ENCODE measurements at regions not wholly inside any gene's neighbourhood (a gene's known extent, or its start where the extent isn't known, plus 50 kb on each side); places are given as distances from the start of the nearest gene placed in this dataset.

DNA sequence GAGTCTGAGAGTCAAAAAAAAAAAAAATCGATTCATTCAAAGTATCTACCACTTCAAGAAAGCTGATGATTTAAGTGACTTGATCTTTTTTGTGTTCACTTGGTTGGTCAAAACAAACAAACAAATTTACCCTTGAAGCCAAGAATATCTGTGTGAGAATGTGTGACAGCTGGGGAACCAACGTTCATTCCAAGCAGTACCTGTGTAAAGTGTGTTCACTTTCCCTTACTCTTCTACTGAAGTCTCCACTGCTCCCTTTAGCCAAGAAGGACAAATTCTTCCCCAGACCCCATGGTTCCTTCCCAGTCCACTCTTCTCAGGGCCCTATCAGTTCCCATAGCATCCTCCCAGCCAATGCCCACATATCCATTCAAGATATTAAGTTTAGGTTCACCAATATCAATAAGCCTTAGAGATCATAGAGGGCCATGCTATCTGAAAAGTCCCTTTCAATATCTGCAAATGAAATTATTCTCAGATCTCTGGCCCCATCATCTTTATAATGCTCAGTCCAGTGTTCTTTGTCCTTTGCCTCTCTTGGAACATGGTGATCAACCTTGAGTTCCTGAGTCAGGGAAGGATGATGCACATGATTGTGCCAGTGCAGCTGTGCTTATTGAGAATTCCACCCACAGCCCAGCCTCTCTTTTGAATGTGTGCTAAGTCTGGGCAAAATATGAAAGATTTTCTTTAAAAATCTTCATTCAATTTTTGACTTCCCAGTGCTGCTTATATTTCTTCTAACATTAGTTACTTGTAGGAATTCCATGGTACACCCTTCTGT lies 82.8 kb upstream of the DTNA start:
- DNase-seq: no peak
- H3K4me3 ChIP-seq: no peak overlapping the region
- H3K27me3 ChIP-seq: no peaks in the 10 kb centered on the region
- H3K9me3 ChIP-seq: no peaks in the 10 kb centered on the region
- no peaks in the 10 kb centered on the region for H3K36me3 ChIP-seq

- DNase-seq: no peak
- no peaks in the 10 kb centered on the region for H3K27me3 ChIP-seq
- no peaks in the 10 kb centered on the region for H3K36me3 ChIP-seq
- H3K9me3 ChIP-seq: no peaks in the 10 kb centered on the region; the same call in 1 of the 2 replicates
- H3K4me3 ChIP-seq: no peak overlapping the region
Measured at GRCh38 chr18:34631093-34631966, 78.8 kb upstream of the DTNA start.

DNA sequence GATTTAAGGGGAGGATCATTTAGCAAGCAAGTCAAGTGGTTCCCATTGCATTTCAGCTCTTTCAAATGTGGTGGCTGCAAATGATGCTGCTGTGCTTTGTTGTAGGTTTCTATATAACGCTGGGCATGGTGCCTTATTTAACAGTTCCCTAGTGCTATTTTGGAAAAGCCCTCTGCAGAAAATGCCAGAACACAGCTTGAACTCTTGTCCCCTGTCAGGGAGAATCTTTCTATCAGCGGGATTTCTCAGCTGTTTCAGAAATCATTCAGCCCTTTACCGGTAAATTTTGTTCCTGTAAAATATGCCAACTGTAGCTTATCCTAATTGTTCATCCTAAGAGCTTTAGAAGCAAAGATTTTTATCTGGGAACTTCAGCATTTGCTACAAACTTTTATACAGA lies 77.8 kb upstream of the DTNA start:
- H3K36me3 ChIP-seq: no peaks in the 10 kb centered on the region
- H3K4me3 ChIP-seq: no peak overlapping the region
- no peak for DNase-seq
- H3K27me3 ChIP-seq: no peaks in the 10 kb centered on the region
- no peaks in the 10 kb centered on the region; the same call in 1 of the 2 replicates for H3K9me3 ChIP-seq

DNA sequence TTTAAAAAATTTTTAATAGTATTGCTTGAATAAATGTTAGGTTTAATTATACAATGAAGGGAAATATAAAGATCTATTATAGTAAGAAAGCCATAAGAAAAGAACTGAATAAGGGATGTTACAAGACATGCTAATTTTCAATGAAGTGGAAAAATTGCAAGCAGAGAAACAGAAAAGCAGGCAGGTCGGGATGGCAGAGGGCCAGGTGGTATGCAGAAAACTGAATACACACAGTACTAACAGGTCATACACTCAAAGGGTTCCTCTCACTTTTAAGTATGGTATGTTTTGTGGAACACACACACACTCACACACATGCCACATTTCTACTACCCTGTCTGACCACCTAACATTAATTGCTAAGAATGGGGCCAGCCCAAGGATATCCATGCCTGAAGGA lies 76.7 kb upstream of the DTNA start:
- Histone ChIP-seq H3K4me3 (no peak overlapping the region), H3K9me3 (no peaks in the 10 kb centered on the region; the same call in 1 of the 2 replicates), H3K27me3 (no peaks in the 10 kb centered on the region), H3K36me3 (no peaks in the 10 kb centered on the region)
- DNase-seq: no peak

DNA sequence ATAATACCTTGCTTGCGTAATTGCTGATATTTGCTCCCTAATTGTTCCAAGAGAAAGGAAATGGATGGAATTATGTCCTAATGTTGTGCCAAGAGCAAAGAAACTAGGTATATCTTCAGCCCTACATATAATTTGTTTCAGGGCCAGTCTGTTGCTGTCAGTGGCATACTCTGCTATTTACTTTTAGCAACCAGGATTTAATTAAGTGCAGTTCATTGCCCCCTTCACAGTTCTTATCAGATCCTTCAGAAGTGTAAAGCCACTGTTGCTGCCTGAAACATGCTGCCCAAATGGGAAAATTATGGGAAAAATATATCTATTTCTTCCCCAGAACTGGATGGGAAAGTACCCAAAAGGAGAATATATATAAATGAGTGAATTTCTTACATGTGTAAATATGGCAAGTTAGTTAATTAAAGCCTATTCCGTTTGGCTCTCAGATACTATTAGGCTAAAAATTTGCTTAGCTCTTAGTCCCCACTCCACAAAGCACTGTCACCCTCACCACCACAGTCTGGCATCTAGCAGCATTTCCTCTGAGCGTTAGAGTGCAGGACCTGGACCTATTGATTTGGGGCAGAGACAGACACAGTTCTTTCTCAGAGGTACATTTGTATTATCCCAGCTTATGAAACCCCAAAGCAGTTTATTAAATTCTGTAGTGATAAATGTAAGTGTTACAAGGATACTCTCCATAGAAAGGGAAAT lies 72.8 kb upstream of the DTNA start:
- no peaks in the 10 kb centered on the region for H3K27me3 ChIP-seq
- DNase-seq: no peak
- no peaks in the 10 kb centered on the region for H3K36me3 ChIP-seq
- H3K9me3 ChIP-seq: no peaks in the 10 kb centered on the region; the same call in 1 of the 2 replicates
- no peak overlapping the region for H3K4me3 ChIP-seq

GRCh38 chr18:34639687-34640086 lies 70.4 kb upstream of the DTNA start:
- Histone ChIP-seq H3K9me3 (no peaks in the 10 kb centered on the region), H3K4me3 (no peak overlapping the region), H3K27me3 (no peaks in the 10 kb centered on the region), H3K36me3 (no peaks in the 10 kb centered on the region)
- no peak for DNase-seq

- no peak for DNase-seq
- Histone ChIP-seq H3K36me3 (no peaks in the 10 kb centered on the region), H3K27me3 (no peaks in the 10 kb centered on the region; the same call in 1 of the 2 replicates)
Measured at GRCh38 chr18:34640276-34640675, 69.8 kb upstream of the DTNA start.

GRCh38 chr18:34643989-34644388 lies 66.1 kb upstream of the DTNA start:
- Histone ChIP-seq H3K36me3 (no peaks in the 10 kb centered on the region), H3K4me3 (no peak overlapping the region), H3K27me3 (no peaks in the 10 kb centered on the region; the same call in 1 of the 2 replicates), H3K9me3 (no peaks in the 10 kb centered on the region)
- DNase-seq: no peak

More at GRCh38 chr18:34640276-34640675, 69.8 kb upstream of the DTNA start:
- Histone ChIP-seq H3K9me3 (no peaks in the 10 kb centered on the region), H3K4me3 (no peak overlapping the region)

GRCh38 chr18:34647251-34647650 lies 62.8 kb upstream of the DTNA start:
- H3K27me3 ChIP-seq: no peaks in the 10 kb centered on the region; the same call in 1 of the 2 replicates
- no peak for DNase-seq
- H3K4me3 ChIP-seq: no peak overlapping the region
- no peaks in the 10 kb centered on the region for H3K36me3 ChIP-seq
- H3K9me3 ChIP-seq: no peaks in the 10 kb centered on the region

DNA sequence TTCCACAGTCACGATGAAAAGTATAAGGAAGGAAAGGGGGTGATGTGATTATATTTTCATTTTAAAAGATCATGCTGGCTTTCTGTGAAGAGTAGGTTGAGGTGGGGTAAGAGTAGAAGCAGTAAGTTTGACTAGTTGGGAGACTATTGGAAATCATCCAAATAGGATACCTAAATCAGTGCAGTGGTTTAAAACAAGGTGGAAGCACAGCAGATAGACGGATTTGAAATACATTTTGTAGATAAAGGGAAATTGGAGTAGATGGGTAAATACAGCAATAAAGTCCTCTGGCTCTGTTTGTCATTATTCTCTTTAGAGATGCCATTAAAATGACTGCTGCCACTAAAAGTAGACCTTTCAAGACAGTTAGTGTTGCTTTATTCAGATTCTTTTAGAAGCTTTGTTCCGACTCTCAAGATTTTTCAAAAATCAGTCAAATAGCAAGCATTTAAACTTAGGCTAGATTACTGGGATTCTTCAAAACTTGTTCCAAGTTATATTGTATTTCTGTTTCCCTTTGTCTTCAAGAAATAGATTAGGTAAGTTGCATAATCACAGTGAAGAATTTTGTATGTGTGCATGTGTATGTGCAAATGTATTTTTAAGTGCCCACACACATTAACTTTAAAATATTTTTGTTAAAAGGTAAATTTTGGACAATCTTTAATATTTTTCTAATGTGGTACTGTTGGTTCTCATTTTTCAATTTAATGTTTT lies 61.7 kb upstream of the DTNA start:
- Histone ChIP-seq H3K36me3 (no peaks in the 10 kb centered on the region), H3K9me3 (no peaks in the 10 kb centered on the region), H3K4me3 (no peak overlapping the region), H3K27me3 (no peaks in the 10 kb centered on the region; the same call in 1 of the 2 replicates)
- no peak for DNase-seq

DNA sequence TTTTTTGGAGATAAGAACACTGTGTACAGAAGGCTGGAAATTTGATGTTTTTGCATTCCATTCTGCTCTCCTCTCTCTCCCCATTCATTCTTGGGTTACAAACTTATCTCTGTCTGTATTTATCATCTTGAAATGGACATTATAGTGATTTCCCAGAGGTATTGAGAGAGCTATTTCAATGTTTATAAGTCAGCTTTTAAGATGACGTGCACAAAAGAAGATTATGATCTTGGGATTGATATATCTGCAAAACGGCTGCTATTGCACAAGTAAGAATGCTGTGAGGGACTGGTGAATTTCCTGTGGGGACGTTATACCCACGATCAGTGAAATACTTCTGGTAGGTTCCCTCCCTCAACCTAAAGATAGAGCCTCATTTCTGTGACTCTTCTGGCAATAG lies 61.0 kb upstream of the DTNA start:
- no peak for DNase-seq
- Histone ChIP-seq H3K36me3 (no peaks in the 10 kb centered on the region), H3K9me3 (no peaks in the 10 kb centered on the region), H3K4me3 (no peak overlapping the region), H3K27me3 (no peaks in the 10 kb centered on the region; the same call in 1 of the 2 replicates)

GRCh38 chr18:34650121-34650545 lies 60.0 kb upstream of the DTNA start:
- Histone ChIP-seq H3K36me3 (no peaks in the 10 kb centered on the region), H3K4me3 (no peak overlapping the region), H3K9me3 (no peaks in the 10 kb centered on the region), H3K27me3 (no peaks in the 10 kb centered on the region)
- peak; percentile 22 for DNase-seq

DNA sequence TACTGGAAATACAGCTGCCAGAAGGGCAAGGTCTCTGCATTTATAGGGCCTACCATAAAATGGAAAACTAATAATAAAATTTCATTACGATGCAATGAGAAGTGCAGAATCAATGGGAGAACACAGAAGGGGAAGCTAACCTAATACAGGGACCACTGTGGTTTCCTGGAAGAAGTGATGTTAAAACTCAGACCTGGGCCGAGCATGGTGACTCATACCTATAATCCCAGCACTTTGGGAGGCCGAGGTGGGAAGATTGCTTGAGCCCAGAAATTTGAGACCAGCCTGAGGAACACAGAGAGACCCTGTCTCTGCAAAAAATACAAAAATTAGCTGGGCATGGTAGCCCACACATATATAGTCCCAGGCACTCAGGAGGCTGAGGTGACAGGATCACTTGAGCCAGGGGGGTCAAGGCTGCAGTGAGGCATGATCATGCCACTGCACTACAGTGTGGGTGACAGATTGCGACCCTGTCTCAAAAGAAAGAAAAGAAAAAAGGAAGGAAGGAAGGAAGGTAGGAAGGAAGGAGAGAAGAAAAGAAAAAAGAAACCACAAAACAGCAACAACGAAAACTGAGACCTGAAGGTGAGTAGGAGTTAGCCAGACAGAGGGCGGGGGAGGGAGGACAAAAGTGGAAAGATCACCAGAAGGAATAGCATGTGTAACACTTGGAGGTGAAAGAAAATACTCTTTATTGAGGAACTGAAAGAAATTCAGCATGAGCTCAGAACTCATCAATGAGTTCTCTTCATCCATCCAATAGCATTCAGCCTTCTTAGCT lies 58.3 kb upstream of the DTNA start:
- no peak overlapping the region for H3K4me3 ChIP-seq

DNA sequence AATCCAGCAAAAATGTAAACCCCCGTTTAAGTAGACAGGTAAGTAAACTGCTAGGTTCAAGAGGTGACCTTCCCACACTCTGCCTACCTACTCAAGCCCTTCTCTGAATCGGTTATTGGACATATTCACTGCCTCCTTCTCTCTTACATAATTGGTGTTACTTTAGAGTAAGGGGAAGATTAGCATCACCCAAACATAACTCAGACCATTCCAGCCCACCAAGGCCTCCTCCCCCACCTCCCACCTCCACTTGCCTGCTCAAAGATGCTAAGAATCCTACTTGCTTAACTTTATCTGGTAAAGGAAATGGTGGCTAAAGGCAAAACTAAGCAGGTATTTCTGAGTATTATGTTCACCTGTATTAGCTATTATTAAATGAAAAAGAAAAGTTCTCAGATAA lies 55.0 kb upstream of the DTNA start:
- Histone ChIP-seq H3K27me3 (no peaks in the 10 kb centered on the region), H3K9me3 (no peaks in the 10 kb centered on the region), H3K36me3 (no peaks in the 10 kb centered on the region), H3K4me3 (no peak overlapping the region)
- no peak for DNase-seq

More for the DNA sequence above, 58.3 kb upstream of the DTNA start:
- DNase-seq: no peak
- Histone ChIP-seq H3K36me3 (no peaks in the 10 kb centered on the region), H3K27me3 (no peaks in the 10 kb centered on the region), H3K9me3 (no peaks in the 10 kb centered on the region)

GRCh38 chr18:34657860-34658500 lies 52.1 kb upstream of the DTNA start:
- no peak for DNase-seq
- H3K27me3 ChIP-seq: no peaks in the 10 kb centered on the region
- H3K9me3 ChIP-seq: no peaks in the 10 kb centered on the region
- H3K36me3 ChIP-seq: no peaks in the 10 kb centered on the region
- no peak overlapping the region for H3K4me3 ChIP-seq
